Neutrophil (primary cell): ENCODE measurements at regions not wholly inside any gene's neighbourhood (a gene's known extent, or its start where the extent isn't known, plus 50 kb on each side); places are given as distances from the start of the nearest gene placed in this dataset.
"Not testable (repeated sequence)": the region's sequence is repeated elsewhere in the genome, so short reads cannot be mapped to it uniquely, and the experiment has no call there.

Experiments
- H3K27ac ChIP-seq: fragments of 200-600 bp; sonication (generic); 2 replicates; pipeline ENCODE4 v1.5.1; 2016; ENCODE audit warnings: mild to moderate bottlenecking, moderate library complexity
- H3K27me3 ChIP-seq: fragments of 200-600 bp; sonication (generic); 2 replicates; pipeline ENCODE4 v1.6.0; 2016; ENCODE audit warnings: mild to moderate bottlenecking
- H3K36me3 ChIP-seq: fragments of 200-600 bp; sonication (generic); 2 replicates; pipeline ENCODE4 v1.5.1; 2017
- H3K4me1 ChIP-seq, 2 experiments: fragments of 200-600 bp in 1 of 2; sonication (generic) in 1 of 2; 1 replicate in 1 of 2; 2 replicates in 1 of 2; pipeline versions ENCODE4 v1.5.1 to v1.6.1; 2013 to 2016; ENCODE audit warnings: low read depth in 1 of 2, low read length in 1 of 2, mild to moderate bottlenecking in 1 of 2, moderate library complexity in 1 of 2; ENCODE audit not compliant: control insufficient read depth in 1 of 2, insufficient read depth in 1 of 2
- H3K4me3 ChIP-seq, 2 experiments: fragments of 200-600 bp in 1 of 2; sonication (generic) in 1 of 2; 1 replicate in 1 of 2; 2 replicates in 1 of 2; pipeline ENCODE4 v1.5.1; 2013 to 2016; ENCODE audit warnings: low read depth in 1 of 2, low read length in 1 of 2, mild to moderate bottlenecking in 1 of 2, moderate library complexity in 1 of 2
- H3K9me3 ChIP-seq: fragments of 200-600 bp; sonication (generic); 2 replicates; pipeline ENCODE4 v1.5.1; 2016
- CTCF ChIP-seq: fragments of 200-600 bp; sonication (generic); IDR thresholded peaks from 2 replicates; pipeline ENCODE4 v1.5.1; 2016; ENCODE audit warnings: antibody characterized with exemption

GRCh38 chr10:9381733-9382532, 1327.4 kb downstream of the GATA3 start:
- Histone ChIP-seq H3K27ac (no peak overlapping the region), H3K27me3 (no peaks in the 10 kb centered on the region), H3K36me3 (no peaks in the 10 kb centered on the region), H3K9me3 (no peaks in the 10 kb centered on the region), H3K4me1 (no peaks in the 10 kb centered on the region), H3K4me3 (no peak overlapping the region)
- TF ChIP-seq CTCF: no peak

- no peak overlapping the region for H3K4me3 ChIP-seq
- no peaks in the 10 kb centered on the region for H3K9me3 ChIP-seq
- TF ChIP-seq CTCF: no peak
- no peaks in the 10 kb centered on the region for H3K27me3 ChIP-seq
- no peak overlapping the region for H3K27ac ChIP-seq
- H3K4me1 ChIP-seq: no peaks in the 10 kb centered on the region
- H3K36me3 ChIP-seq: no peaks in the 10 kb centered on the region
These were observed 1328.0 kb downstream of the GATA3 start for GRCh38 chr10:9382533-9382866.

GRCh38 chr10:9390516-9390915, 1336.0 kb downstream of the GATA3 start:
- Histone ChIP-seq H3K27ac (no peak overlapping the region), H3K9me3 (no peaks in the 10 kb centered on the region), H3K4me3 (no peak overlapping the region), H3K27me3 (no peaks in the 10 kb centered on the region), H3K36me3 (no peaks in the 10 kb centered on the region), H3K4me1 (no peaks in the 10 kb centered on the region)
- TF ChIP-seq CTCF: no peak

- Histone ChIP-seq H3K9me3 (no peaks in the 10 kb centered on the region), H3K4me3 (no peak overlapping the region), H3K36me3 (no peaks in the 10 kb centered on the region), H3K4me1 (no peaks in the 10 kb centered on the region), H3K27me3 (no peaks in the 10 kb centered on the region), H3K27ac (no peak overlapping the region)
- TF ChIP-seq CTCF: no peak
These were observed 1344.9 kb downstream of the GATA3 start for GRCh38 chr10:9399275-9399983.

GRCh38 chr10:9402067-9402466, 1347.6 kb downstream of the GATA3 start:
- not testable (repeated sequence) for H3K4me3 ChIP-seq, H3K36me3 ChIP-seq, H3K27me3 ChIP-seq, H3K4me1 ChIP-seq, H3K27ac ChIP-seq, H3K9me3 ChIP-seq

GRCh38 chr10:9402507-9403195, 1348.2 kb downstream of the GATA3 start:
- H3K27me3 ChIP-seq, H3K4me1 ChIP-seq, H3K27ac ChIP-seq, H3K36me3 ChIP-seq, H3K4me3 ChIP-seq, H3K9me3 ChIP-seq: not testable (repeated sequence)

- not testable (repeated sequence) for H3K27me3 ChIP-seq, H3K4me1 ChIP-seq, H3K27ac ChIP-seq, H3K9me3 ChIP-seq, H3K4me3 ChIP-seq, H3K36me3 ChIP-seq
These were observed 1352.7 kb downstream of the GATA3 start for GRCh38 chr10:9407201-9407600.
